Panc1 (cell line): ENCODE measurements at regions not wholly inside any gene's neighbourhood (a gene's known extent, or its start where the extent isn't known, plus 50 kb on each side); places are given as distances from the start of the nearest gene placed in this dataset.
A peak's percentile ranks its signal among the peaks of the same experiment; 100 is the strongest.

Experiments used
- ATAC-seq: fragments of 200-7000 bp; cut with Tn5 transposase; 2 replicates; pipeline ENCODE4 v1.9.1; 2020; ENCODE audit warnings: mild to moderate bottlenecking, moderate library complexity
- BruUV-seq: library from RNA; stranded (reverse); fragments of 400-500 nt; replicated peaks from 2 replicates; lab custom pipeline; 2021; lab: Mats Ljungman, UMichigan
- CTCF ChIA-PET: fragments of 300-600 bp; sonication (Branson Sonifier 250); formaldehyde crosslinking; loops from one replicate; lab custom pipeline; 2022; ENCODE audit warnings: antibody characterized with exemption; lab: Charles Lee
- POLR2A ChIA-PET: fragments of 300-600 bp; sonication (Branson Sonifier 250); formaldehyde crosslinking; loops from one replicate; lab custom pipeline; 2022; ENCODE audit warnings: antibody characterized with exemption; lab: Charles Lee
- DNase-seq: peaks from one replicate; pipeline ENCODE4 v3.0.0-alpha.2; 2010; ENCODE audit warnings: low read depth, low spot score
- H3K27ac ChIP-seq: 2 replicates; pipeline ENCODE4 v1.5.1; 2011; ENCODE audit warnings: mild to moderate bottlenecking, low read length, inconsistent platforms
- H3K27me3 ChIP-seq: fragments of 200-500 bp; sonication (Bioruptor generic); 2 replicates; pipeline ENCODE4 v1.6.0; 2014; ENCODE audit warnings: low read length, inconsistent platforms; ENCODE audit not compliant: control insufficient read depth, insufficient read depth
- H3K36me3 ChIP-seq: fragments of 200-500 bp; sonication (Bioruptor generic); 2 replicates; pipeline ENCODE4 v1.5.1; 2014; ENCODE audit warnings: inconsistent platforms, mild to moderate bottlenecking, low read length, moderate library complexity; ENCODE audit not compliant: control insufficient read depth, insufficient read depth
- H3K4me1 ChIP-seq: 2 replicates; pipeline ENCODE4 v1.5.1; 2011; ENCODE audit warnings: inconsistent platforms, mild to moderate bottlenecking, low read length, moderate library complexity; ENCODE audit not compliant: control insufficient read depth, insufficient read depth
- H3K4me3 ChIP-seq, 2 experiments: 2 replicates each; pipeline ENCODE4 v1.5.1; 2011 to 2012; ENCODE audit warnings: low read depth in 2 of 2, low read length in 2 of 2, mild to moderate bottlenecking in 2 of 2, inconsistent platforms in 1 of 2, moderate library complexity in 1 of 2
- H3K9me3 ChIP-seq: fragments of 200-500 bp; sonication (Bioruptor generic); 2 replicates; pipeline ENCODE4 v1.5.1; 2014; ENCODE audit warnings: low read depth, mild to moderate bottlenecking, inconsistent platforms, low read length, moderate library complexity; ENCODE audit not compliant: control insufficient read depth, insufficient read depth
- CTCF ChIP-seq: fragments of 450-650 bp; IDR thresholded peaks from 2 replicates; pipeline ENCODE4 v1.5.1; 2017; ENCODE audit warnings: mild to moderate bottlenecking
- POLR2AphosphoS5 ChIP-seq: IDR thresholded peaks from 2 replicates; pipeline ENCODE4 v1.6.1; 2012; ENCODE audit warnings: mild to moderate bottlenecking, low read depth, low read length, moderate library complexity
- REST ChIP-seq, 2 experiments: IDR thresholded peaks; 2 replicates each; pipeline ENCODE4 v1.6.1; 2011 to 2012; ENCODE audit warnings: low read depth in 2 of 2, control low read depth in 1 of 2, low read length in 1 of 2, mild to moderate bottlenecking in 1 of 2, moderate library complexity in 1 of 2; ENCODE audit not compliant: insufficient read depth in 1 of 2
- SIN3A ChIP-seq: IDR thresholded peaks from 2 replicates; pipeline ENCODE4 v1.6.1; 2012; ENCODE audit warnings: low read depth, mild to moderate bottlenecking, low read length, moderate library complexity, borderline replicate concordance; ENCODE audit not compliant: insufficient read depth
- TCF7L2 ChIP-seq: IDR thresholded peaks from 2 replicates; pipeline ENCODE4 v1.6.1; 2011; ENCODE audit warnings: mild to moderate bottlenecking, low read depth, low read length, inconsistent platforms
- in situ Hi-C: cut with HindIII; loops from 2 replicates; pipeline ENCODE4 v1.10.0; 2016; ENCODE audit warnings: low sequenced_read_pairs, low pct_unique_long_range_greater_than_20kb
- intact Hi-C: fragments of 100-400 bp; cut with micrococcal nuclease; formaldehyde crosslinking; loops from one replicate; pipeline ENCODE4 v1.10.0; 2022; ENCODE audit not compliant: unreplicated experiment

GRCh38 chr7:432933-433332, 86.7 kb downstream of the PDGFA start:
- no peak overlapping the region for H3K4me3 ChIP-seq
- BruUV-seq, result no TSS peak
- H3K36me3 ChIP-seq, result no peaks in the 10 kb centered on the region
- H3K4me1 ChIP-seq, result no peaks in the 10 kb centered on the region; the same call in 1 of the 2 replicates
- ChIA-PET CTCF (no interaction called here), POLR2A (no interaction called here)
- H3K27me3 ChIP-seq, result no peaks in the 10 kb centered on the region
- no peak for TF ChIP-seq CTCF
- no peak for TF ChIP-seq SIN3A
- TF ChIP-seq TCF7L2, result no peak
- TF ChIP-seq REST (IDR thresholded peaks at IDR 0.05; ENCODE audit: insufficient read depth in 1 of 2, low read depth in 2 of 2, low read length in 1 of 2), result no peak
- no peak for TF ChIP-seq POLR2AphosphoS5
- in situ Hi-C loops, result no loop called here
- intact Hi-C loops, result no loop called here
- no peaks in the 10 kb centered on the region for H3K9me3 ChIP-seq
- no peak overlapping the region for H3K27ac ChIP-seq
- no peak for DNase-seq
- ATAC-seq, result no peak; the same call in 1 of the 2 replicates

GRCh38 chr7:433558-433957, 86.1 kb downstream of the PDGFA start:
- H3K36me3 ChIP-seq, result no peaks in the 10 kb centered on the region
- H3K27me3 ChIP-seq, result no peaks in the 10 kb centered on the region
- ChIA-PET CTCF (no interaction called here), POLR2A (no interaction called here)
- H3K27ac ChIP-seq, result no peak overlapping the region
- H3K4me3 ChIP-seq, result no peak overlapping the region
- no peak for TF ChIP-seq SIN3A
- no peak for TF ChIP-seq REST (IDR thresholded peaks at IDR 0.05; ENCODE audit: insufficient read depth in 1 of 2, low read depth in 2 of 2, low read length in 1 of 2)
- no peak for TF ChIP-seq POLR2AphosphoS5
- no peak for TF ChIP-seq CTCF
- no peak for TF ChIP-seq TCF7L2
- DNase-seq (no peak), ATAC-seq (peak; percentile 46; the same call in 1 of the 2 replicates)
- intact Hi-C loops, result no loop called here
- no peaks in the 10 kb centered on the region; the same call in 1 of the 2 replicates for H3K4me1 ChIP-seq
- H3K9me3 ChIP-seq, result no peaks in the 10 kb centered on the region
- no TSS peak for BruUV-seq
- in situ Hi-C loops, result no loop called here
